ENCODE measurements at regions not wholly inside any gene's neighbourhood (a gene's known extent, or its start where the extent isn't known, plus 50 kb on each side); places are given as distances from the start of the nearest gene placed in this dataset.

DNA sequence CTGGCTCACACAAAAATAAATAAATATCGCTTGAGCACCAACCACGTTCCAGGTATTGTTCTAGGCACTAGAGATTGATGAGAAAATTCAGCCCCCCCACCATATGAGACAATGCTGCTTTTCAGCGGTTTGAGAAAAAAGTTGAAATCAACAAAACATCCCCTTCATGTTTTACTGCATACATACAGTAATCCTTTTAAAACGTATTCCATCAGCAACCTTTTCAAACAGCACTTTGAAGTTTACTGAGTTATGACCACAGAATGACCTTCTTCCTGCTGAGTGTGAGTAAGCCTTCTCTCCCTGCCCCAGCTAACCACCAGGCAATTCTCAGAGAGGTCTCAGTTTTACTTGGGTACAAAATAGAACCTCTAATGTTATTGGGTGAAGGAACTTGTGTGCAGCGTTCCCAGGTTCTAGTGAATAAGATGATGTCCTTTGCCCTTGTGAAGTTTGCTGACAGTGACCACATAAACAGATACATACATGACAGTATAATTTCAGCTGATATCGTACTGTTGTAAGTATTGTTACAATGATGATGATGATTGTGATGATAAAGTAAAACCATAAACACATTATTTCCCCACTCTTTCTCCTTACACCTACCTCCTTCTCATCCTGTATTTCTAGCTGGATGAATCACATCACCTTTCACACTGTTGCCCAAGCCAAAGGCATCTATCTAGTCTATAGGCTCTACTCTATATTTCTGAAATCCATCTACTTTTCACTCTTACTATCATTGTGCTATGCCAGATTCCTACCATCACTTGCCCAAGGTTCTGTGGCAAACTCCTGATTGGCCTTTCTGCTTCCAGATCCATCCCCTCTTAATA, 124.4 kb upstream of the KRR1 start:
- no peak for TF ChIP-seq CTCF (IDR thresholded peaks at IDR 0.05)
- TF ChIP-seq POLR2AphosphoS5 (IDR thresholded peaks at IDR 0.05; ENCODE audit: insufficient read depth in 1 of 2, low read depth in 1 of 2): no peak

Data from vagina (tissue), 2 donors.